DMS 273 treated with DMSO at 0.1 percent for 48 hours (cell line): ENCODE measurements at regions not wholly inside any gene's neighbourhood (a gene's known extent, or its start where the extent isn't known, plus 50 kb on each side); places are given as distances from the start of the nearest gene placed in this dataset.

Source experiments
- DNase-seq: peaks from one replicate; lab custom pipeline; 2025; lab: John Stamatoyannopoulos, UW

GRCh38 chr10:78516236-78516635 lies 482.6 kb downstream of the RPS24 start:
- no peak for DNase-seq

- DNase-seq = no peak
Measured at GRCh38 chr10:78516756-78517155, 483.1 kb downstream of the RPS24 start.

- no peak for DNase-seq
Measured at GRCh38 chr10:78518224-78518623, 484.6 kb downstream of the RPS24 start.

- DNase-seq = no peak
Measured at GRCh38 chr10:78520737-78521430, 487.2 kb downstream of the RPS24 start.

- no peak for DNase-seq
Measured at GRCh38 chr10:78523453-78523852, 489.8 kb downstream of the RPS24 start.

- DNase-seq = peak; percentile 36
Measured at GRCh38 chr10:78524342-78524741, 490.7 kb downstream of the RPS24 start.

- DNase-seq = no peak
Measured at GRCh38 chr10:78524941-78525340, 491.3 kb downstream of the RPS24 start.

- DNase-seq = no peak
Measured at GRCh38 chr10:78526347-78526746, 492.7 kb downstream of the RPS24 start.

- no peak for DNase-seq
Measured at GRCh38 chr10:78527296-78527695, 493.6 kb downstream of the RPS24 start.

- DNase-seq = no peak
Measured at GRCh38 chr10:78528749-78529204, 495.1 kb downstream of the RPS24 start.

- DNase-seq = no peak
Measured at GRCh38 chr10:78529262-78529661, 495.6 kb downstream of the RPS24 start.

GRCh38 chr10:78531088-78531487 lies 497.4 kb downstream of the RPS24 start:
- no peak for DNase-seq

- no peak for DNase-seq
Measured at GRCh38 chr10:78532480-78533042, 498.9 kb downstream of the RPS24 start.

- no peak for DNase-seq
Measured at GRCh38 chr10:78533098-78533497, 499.4 kb downstream of the RPS24 start.

GRCh38 chr10:78533776-78534175 lies 500.1 kb downstream of the RPS24 start:
- DNase-seq = no peak

- DNase-seq = no peak
Measured at GRCh38 chr10:78535716-78536218, 502.1 kb downstream of the RPS24 start.

- DNase-seq = no peak
Measured at GRCh38 chr10:78537018-78537417, 503.4 kb downstream of the RPS24 start.

- no peak for DNase-seq
Measured at GRCh38 chr10:78539247-78539766, 505.6 kb downstream of the RPS24 start.

GRCh38 chr10:78540355-78541076 lies 506.9 kb downstream of the RPS24 start:
- DNase-seq = no peak

- no peak for DNase-seq
Measured at GRCh38 chr10:78541481-78542140, 507.9 kb downstream of the RPS24 start.

GRCh38 chr10:78542141-78542489 lies 508.5 kb downstream of the RPS24 start:
- no peak for DNase-seq

GRCh38 chr10:78542521-78542920 lies 508.9 kb downstream of the RPS24 start:
- DNase-seq = no peak
